GM12891 (cell line): ENCODE measurements at regions not wholly inside any gene's neighbourhood (a gene's known extent, or its start where the extent isn't known, plus 50 kb on each side); places are given as distances from the start of the nearest gene placed in this dataset.
A peak's percentile ranks its signal among the peaks of the same experiment; 100 is the strongest.

Experiments used
- DNase-seq: peaks from one replicate; pipeline ENCODE4 v3.0.0; 2011; ENCODE audit warnings: low spot score; ENCODE audit not compliant: insufficient read length
- FAIRE-seq: peaks from 2 replicates; lab custom pipeline; 2011; peaks lifted over from hg19 to GRCh38; lab: Jason Lieb, UNC
- PAX5 ChIP-seq: IDR thresholded peaks from 2 replicates; pipeline ENCODE4 v1.6.1; 2011; ENCODE audit warnings: low read length, moderate library complexity, mild to moderate bottlenecking; ENCODE audit not compliant: insufficient read depth, severe bottlenecking
- POLR2A ChIP-seq: IDR thresholded peaks from 2 replicates; pipeline ENCODE4 v1.6.1; 2011; ENCODE audit warnings: low read depth, low read length, control low read depth
- POLR2AphosphoS5 ChIP-seq: IDR thresholded peaks from 2 replicates; pipeline ENCODE4 v1.6.1; 2011; ENCODE audit warnings: low read depth, low read length, control low read depth
- POU2F2 ChIP-seq: IDR thresholded peaks from 2 replicates; pipeline ENCODE4 v1.6.1; 2011; ENCODE audit warnings: low read depth, mild to moderate bottlenecking, control low read depth, low read length, moderate library complexity
- SPI1 ChIP-seq: IDR thresholded peaks from 2 replicates; pipeline ENCODE4 v1.6.1; 2011; ENCODE audit warnings: low read depth, low read length, control low read depth
- TAF1 ChIP-seq: IDR thresholded peaks from 2 replicates; pipeline ENCODE4 v1.6.1; 2011; ENCODE audit warnings: low read depth, low read length, control low read depth

DNA sequence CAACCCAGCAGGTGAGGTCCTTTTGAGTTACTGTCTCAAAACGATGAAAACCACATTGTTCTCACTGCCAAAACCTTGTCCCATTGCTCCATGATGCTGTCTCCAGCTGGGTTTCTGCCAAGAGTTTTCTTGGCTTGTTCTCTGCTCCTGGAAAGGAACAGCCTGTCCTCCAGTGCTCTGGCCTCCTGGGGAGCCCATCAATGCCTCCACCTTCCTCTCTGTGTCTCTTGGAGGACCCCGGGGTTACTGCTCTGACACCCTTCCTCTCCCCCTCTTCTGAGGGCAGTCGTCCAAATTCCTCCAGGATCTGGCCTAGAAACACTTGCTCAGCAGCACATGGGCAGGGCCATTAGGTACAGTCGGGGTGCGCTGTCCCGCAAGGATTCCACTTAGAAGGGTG is 63.9 kb upstream of the RGMA start:
- no peak for TF ChIP-seq POLR2AphosphoS5
- no peak for TF ChIP-seq TAF1
- no peak for TF ChIP-seq POLR2A
- TF ChIP-seq PAX5, result no peak
- no peak for TF ChIP-seq SPI1
- TF ChIP-seq POU2F2, result no peak
- no peak for DNase-seq
- no peak for FAIRE-seq

DNA sequence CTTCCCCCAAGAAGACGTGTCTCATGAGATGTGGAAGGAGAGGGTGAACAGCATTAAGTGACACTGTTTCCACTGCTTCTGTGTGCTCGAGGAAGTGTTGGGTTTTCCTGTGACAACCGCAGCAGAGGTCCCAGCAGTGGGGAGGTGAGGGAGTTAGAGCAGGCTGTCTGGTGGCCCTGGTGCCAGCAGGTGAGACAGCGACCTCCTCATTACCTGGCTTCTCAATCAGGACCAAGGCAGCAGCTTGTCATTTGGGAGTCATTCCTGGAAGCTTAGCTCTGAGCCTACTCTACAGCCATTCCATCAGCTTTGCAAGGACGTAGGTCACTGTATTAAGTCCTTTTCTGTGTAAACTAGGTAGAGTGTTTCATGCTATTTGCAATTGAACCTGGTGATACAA is 63.3 kb upstream of the RGMA start:
- DNase-seq, result no peak
- FAIRE-seq, result no peak
- TF ChIP-seq POU2F2 (no peak), SPI1 (no peak), PAX5 (no peak), TAF1 (no peak), POLR2AphosphoS5 (no peak), POLR2A (no peak)

DNA sequence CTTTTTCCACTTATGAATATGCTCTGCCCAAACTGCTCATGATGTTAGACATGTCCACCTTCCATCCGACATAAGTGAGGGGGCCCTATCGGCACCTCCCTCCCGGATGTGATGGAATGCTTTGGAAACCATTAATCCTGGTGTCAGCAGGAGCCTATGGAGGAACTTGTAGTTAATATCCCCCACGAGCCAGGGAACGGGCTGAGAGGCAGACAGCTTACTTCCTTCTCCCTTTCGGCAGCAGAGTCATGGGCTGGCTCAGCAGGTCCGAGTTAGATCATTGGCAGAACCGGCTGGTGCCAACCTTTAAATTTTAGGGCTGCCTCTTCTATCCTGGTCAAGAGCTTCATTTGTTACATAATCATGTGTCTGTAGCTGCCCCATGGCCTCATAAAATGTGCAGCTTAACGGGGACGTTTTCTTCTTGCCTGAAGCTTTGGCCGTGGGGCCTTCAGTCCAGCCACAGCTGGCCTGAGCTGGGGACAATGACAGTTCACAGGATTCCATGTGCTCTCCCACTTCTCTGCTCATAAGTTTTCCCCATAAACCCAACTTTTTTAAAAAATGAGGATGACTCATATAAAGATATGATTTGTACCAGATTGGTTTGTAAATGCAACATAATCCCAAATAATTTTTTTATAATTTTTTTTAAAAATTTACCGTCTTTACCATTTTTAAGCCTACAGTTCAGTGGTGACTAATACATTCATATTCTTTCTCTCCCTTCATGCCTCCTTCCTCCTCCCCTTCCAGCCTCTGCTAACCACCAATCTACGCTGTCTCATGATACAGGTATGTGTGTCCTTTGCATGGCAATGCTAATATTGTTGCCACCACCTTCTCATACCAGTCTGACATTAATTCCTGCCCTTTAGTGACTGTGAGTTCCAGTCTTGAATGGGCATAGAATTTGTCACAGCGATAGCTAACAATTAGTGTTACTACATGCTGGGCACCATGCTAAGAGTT is 62.2 kb upstream of the RGMA start:
- FAIRE-seq (no peak), DNase-seq (no peak)
- no peak for TF ChIP-seq SPI1
- TF ChIP-seq POLR2A, result no peak
- no peak for TF ChIP-seq POLR2AphosphoS5
- no peak for TF ChIP-seq TAF1
- TF ChIP-seq POU2F2, result no peak
- no peak for TF ChIP-seq PAX5

DNA sequence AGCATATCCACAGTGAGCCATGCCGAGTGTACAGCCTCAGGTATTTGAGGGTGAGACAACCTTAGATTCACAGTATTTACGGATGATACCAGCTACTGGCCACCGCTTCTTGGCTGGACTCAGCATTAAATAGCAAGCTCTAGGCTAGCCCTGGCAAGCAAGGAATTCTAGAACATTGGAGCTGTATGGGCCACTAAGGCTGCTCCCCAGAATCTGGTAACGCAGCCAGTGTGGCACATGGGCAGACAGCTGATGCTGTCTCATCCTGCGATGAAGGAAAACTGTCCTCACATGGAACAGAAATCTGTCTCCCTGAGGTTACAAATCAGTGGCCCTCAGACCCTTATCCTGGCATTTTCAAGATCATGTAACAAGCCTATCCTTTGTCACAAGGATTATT is 57.6 kb upstream of the RGMA start:
- no peak for DNase-seq
- no peak for FAIRE-seq

DNA sequence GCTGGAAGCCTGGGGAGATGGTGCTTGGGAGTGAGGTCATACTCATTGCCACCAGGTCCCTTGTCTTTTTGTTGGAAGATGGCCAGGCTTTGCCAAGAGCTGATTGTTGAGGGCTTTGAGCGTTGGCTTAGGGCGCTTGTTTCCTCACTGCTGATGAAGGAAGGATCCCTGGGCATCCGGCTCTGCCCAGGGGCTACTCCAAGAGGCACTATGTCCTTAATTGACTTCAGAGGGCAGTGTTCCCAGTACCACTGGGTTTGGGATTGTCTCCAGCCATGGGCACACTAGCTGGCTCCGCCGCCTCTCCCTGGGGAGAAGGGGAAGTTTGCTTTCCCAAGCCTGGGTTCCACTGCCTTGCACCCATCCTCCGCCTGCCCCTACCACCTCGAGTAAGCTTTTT is 57.2 kb upstream of the RGMA start:
- DNase-seq (no peak), FAIRE-seq (no peak)

More for the DNA sequence above, 57.6 kb upstream of the RGMA start:
- no peak for TF ChIP-seq PAX5
- no peak for TF ChIP-seq TAF1
- no peak for TF ChIP-seq POLR2A
- TF ChIP-seq SPI1, result no peak
- TF ChIP-seq POU2F2, result no peak
- TF ChIP-seq POLR2AphosphoS5, result no peak

DNA sequence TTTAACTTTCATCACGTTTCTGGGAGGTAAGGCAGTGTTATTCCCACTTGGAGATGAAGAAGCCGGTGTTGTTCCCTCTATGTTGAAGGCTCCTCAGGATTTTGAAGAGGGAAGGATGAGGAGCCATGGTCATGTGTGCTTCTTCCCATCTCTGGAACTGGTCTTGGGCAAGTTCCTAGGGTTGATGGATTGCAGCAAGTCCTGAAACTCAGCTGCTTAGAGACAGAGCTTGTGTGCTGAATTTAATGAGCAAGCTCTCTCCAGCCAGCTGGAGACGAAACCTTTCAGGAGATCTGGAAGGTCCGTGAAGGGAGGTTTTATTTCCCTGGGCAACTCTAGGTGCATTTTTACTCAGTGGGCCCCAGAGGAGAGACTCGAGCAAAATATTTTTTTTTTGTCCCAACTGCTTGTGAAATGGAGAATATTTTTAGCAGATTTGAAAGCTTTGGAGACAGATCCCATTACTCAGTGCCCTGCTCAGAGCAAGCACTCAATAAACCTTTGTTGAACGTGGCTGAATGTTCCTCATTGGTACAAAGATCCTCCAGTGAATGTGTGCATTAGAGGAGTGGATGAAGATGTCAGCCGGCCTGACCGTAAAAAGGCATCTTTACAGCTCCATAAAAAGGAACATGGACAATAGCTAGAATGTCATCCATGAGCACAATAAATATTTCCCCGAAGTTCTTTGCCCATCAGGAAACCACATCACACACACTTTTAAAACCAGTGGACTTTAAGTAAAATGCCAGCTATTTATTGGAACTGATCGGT is 55.6 kb upstream of the RGMA start:
- no peak for DNase-seq
- FAIRE-seq, result no peak
- TF ChIP-seq POU2F2 (no peak), PAX5 (no peak), POLR2A (no peak), POLR2AphosphoS5 (no peak), SPI1 (no peak), TAF1 (no peak)

More for the DNA sequence above, 57.2 kb upstream of the RGMA start:
- TF ChIP-seq POLR2AphosphoS5, result no peak
- TF ChIP-seq TAF1, result no peak
- TF ChIP-seq POU2F2, result no peak

DNA sequence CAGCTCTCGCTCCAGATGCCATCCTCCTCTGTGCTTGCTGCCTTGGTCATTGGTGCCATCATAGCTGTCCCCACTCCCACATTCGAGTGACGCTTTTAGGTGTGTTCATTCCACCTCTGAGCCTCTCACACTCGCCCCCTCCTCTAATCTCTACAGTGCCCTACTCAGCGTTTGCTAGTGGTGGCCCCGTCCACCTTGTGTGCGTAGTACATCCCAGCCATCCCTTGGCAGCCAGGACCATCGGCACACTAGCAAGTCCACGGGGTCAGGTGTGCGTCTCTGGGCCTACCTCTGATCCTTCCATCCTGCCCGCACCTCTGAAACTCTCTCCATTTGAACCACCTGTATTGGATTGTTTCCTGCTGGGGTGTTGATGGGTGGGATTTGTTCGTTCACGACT is 54.2 kb upstream of the RGMA start:
- no peak for DNase-seq
- no peak for TF ChIP-seq POU2F2
- TF ChIP-seq SPI1, result no peak
- no peak for TF ChIP-seq TAF1
- TF ChIP-seq PAX5, result no peak
- no peak for TF ChIP-seq POLR2AphosphoS5
- no peak for TF ChIP-seq POLR2A
- no peak for FAIRE-seq

DNA sequence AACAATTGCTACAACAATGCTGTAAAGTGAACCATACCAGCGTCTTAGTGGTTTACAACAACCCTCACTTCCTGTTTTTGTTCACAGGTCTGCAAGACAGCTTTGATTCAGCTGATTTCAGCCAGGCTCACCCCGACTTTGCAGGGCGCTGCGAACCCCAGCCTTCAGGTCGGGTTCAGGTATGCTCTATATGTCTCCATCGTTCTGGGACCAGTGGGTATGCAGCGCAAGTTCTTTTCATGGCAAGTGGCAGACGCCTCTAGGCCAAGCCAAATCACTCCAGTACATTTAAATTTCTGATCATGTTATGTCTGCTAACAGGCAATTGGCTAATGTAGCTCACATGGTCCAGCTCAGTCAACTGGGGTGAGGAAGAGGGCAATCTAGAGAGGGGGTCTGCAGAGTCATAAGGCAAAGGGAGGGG is 52.4 kb upstream of the RGMA start:
- DNase-seq, result peak; percentile 20
- no peak for FAIRE-seq
- TF ChIP-seq SPI1, result peak; percentile 88
- no peak for TF ChIP-seq POLR2A
- no peak for TF ChIP-seq TAF1

DNA sequence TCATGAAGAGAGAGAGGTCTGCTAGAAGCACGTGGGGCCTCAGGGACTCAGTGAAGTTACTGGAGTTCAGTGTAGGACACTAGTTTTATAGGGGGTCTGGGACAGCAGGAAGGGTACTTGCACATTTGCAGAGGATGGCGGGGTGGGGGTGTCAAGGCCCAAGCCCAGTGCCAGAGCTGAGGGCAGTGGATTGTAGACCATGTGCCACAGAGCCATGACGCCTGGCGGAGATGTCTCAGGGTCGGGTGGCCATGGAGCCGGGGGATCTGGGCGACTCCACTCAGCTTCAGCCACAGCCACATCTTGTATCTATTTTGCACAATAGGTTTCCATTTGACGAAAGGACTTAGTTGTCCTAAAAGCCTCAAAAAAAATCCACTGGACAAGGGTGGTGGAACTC is 50.4 kb upstream of the RGMA start:
- DNase-seq (no peak), FAIRE-seq (no peak)
- TF ChIP-seq POU2F2 (no peak), POLR2A (no peak), SPI1 (no peak), POLR2AphosphoS5 (no peak), PAX5 (no peak), TAF1 (no peak)
